GM21529 (cell line): ENCODE measurements at regions not wholly inside any gene's neighbourhood (a gene's known extent, or its start where the extent isn't known, plus 50 kb on each side); places are given as distances from the start of the nearest gene placed in this dataset.
"Not testable (repeated sequence)": the region's sequence is repeated elsewhere in the genome, so short reads cannot be mapped to it uniquely, and the experiment has no call there.

Experiments used
- ATAC-seq: cut with Tn5 transposase; IDR thresholded peaks from one replicate; pipeline ENCODE4 v1.9.1; 2021; ENCODE audit not compliant: unreplicated experiment

GRCh38 chr10:9299966-9300365 lies 1245.5 kb downstream of the GATA3 start:
- ATAC-seq, result no peak

DNA sequence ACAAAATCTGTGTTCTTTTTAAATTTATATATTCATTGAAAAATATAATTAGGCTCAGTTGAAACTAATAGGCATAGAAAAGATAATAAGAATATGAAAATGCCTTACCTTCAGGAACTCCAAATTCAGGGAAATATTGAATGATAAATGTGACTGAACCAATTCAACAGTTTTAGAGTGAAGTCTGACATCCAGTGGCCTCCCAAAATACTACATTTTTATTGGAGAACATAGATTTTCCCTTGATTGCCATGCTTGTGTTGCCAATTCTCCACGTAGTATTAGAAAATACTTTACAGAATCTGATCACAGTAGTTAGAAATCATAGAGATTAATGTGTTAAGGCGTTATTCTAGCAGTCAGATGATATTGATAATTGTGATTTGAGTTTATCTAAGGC lies 1246.7 kb downstream of the GATA3 start:
- no peak for ATAC-seq

DNA sequence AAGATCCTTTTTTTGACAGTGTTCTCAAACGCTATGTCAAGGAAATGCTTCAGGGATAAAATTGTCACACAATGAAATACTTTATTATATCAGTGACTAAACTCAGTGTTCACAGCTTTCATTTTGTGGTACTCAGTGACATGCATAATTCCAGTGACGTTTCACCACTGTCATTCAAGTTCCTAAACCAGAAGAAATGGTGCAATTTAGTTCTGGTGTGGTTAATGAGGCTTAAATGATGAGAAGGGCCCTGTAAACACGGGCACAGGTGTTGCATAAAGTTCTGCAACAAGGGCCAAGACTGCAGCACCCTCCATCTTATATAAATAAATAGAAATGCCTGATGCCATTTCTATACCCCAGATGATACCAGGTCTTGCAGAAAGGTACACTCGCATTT lies 1247.1 kb downstream of the GATA3 start:
- ATAC-seq, result no peak

- ATAC-seq, result peak; percentile 49
Observed at GRCh38 chr10:9302140-9302746, 1247.8 kb downstream of the GATA3 start.

DNA sequence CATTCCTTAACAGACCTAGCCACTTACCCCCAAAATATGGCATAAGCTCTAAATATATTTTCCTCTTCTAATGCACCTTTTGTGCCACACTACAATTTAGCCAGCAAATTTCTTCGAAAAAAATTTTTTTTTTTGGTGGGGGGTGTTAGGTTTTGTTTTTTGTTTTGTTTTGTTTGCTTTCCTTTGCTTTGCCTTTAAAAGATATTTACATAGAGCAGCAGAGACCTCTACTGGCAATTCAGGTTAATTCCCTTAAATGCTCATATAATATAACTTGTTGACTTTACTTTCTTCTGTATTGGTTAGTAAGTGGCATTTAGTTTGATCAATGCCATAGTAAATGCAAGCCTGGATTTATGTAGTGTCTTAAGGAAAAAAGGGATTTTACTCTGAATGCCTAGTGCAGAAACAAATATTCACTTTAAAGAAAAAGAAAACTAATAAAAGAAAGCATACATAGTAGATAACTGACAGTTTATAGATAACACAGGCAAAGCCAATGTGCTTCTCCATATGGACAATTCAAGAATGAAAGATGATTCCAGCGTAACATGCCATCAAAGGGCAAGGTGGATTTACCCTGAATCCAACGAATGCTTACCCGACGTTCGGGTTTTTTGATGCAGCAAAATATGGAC lies 1250.6 kb downstream of the GATA3 start:
- ATAC-seq, result peak; percentile 47

- ATAC-seq, result no peak
Observed at GRCh38 chr10:9311702-9312499, 1257.4 kb downstream of the GATA3 start.

DNA sequence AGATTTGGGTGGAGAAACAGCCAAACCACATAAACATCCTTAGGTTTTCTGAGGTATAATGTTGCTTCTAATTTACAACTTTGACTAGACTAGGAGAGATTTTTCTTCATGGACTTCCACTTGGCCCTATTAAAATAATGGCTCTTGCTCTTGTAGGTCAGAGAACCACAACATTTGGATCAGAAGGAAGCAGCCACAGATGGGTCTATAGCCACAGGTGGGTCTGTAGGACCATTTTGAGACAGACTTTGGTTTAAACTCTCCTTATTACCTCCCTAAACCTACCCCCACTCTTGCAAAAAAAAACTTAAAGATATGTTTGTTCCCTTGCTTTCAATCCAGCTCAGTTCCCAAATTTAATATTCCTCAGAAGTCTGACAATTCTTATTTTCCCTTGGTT lies 1260.8 kb downstream of the GATA3 start:
- ATAC-seq, result no peak

DNA sequence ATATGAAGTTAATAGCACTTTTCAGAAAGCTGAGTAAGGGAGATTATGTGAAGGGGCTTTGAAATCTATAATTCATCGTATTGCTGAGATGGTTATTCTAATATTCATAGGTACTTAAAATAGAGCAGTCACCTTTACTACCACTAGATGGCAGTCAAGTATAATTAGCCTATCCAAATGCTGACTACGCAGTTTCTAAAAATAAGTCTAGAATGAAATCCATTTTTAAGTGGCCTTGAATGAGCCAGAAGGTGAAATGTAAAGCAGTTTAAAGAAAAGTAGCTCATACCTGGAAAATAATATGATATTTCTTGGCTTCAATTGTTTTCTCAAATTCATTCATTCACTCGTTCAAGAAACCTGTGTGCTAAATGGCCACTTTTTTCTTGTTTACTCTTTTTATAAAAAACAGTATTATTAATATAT lies 1277.1 kb downstream of the GATA3 start:
- ATAC-seq, result peak; percentile 90

- no peak for ATAC-seq
Observed at GRCh38 chr10:9334270-9334669, 1279.8 kb downstream of the GATA3 start.

GRCh38 chr10:9339716-9340115 lies 1285.2 kb downstream of the GATA3 start:
- ATAC-seq, result no peak

- ATAC-seq, result no peak
Observed at GRCh38 chr10:9342885-9343570, 1288.5 kb downstream of the GATA3 start.

DNA sequence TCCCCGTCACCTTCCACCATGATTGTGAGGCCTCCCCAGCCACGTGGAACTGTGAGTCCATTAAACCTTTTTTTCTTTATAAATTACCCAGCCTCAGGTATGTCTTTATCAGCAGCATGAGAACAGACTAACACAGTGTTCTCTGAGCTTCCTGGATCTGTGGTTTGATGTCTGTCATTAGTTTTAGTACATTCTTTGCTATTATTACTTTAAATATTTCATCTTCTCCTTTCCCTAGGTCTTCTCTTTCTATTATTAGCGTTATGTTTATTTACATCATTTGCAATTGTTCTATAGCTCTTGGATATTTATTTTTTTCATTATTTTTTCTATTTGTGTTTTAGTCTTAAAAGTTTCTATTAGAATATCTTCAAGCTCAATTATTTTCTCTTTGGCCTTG lies 1293.4 kb downstream of the GATA3 start:
- not testable (repeated sequence) for ATAC-seq

- ATAC-seq, result no peak
Observed at GRCh38 chr10:9357471-9357870, 1303.0 kb downstream of the GATA3 start.

- no peak for ATAC-seq
Observed at GRCh38 chr10:9362721-9363120, 1308.2 kb downstream of the GATA3 start.

DNA sequence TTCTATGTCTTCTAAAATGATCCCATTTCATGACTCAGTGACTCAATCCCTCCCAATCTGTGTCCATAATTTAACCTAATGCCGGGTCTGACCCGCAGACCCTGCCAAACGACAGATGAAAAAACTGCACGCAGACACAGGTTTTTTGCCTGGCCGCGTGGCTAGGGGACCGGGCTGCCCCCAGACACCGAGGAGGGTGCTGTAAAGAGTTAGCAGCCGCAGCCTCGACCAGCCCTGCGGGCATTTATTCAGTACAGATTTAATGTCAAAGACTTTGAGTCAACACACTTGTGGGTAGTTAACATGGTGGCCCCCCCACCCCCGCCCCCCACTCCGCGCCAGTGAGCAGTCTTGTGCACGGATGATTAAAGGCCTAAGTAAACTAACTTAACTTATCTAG lies 1324.7 kb downstream of the GATA3 start:
- ATAC-seq, result no peak

GRCh38 chr10:9381733-9382532 lies 1327.4 kb downstream of the GATA3 start:
- ATAC-seq, result no peak

DNA sequence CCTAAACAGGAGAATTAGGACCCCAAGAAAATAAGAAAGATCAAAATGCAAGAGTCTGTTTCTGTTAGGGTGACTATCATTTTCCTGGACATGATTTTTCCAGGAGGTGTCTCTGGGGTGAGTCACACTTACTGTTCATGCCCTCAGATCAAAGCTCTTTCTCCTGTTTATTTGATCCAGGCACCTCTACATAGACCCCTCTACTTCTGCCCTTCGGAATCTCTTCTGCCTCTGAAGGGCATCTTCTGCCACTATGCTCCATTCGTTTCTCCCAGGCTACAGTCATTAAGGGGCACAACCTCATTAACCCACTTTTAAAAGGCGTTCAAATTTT lies 1328.0 kb downstream of the GATA3 start:
- no peak for ATAC-seq

DNA sequence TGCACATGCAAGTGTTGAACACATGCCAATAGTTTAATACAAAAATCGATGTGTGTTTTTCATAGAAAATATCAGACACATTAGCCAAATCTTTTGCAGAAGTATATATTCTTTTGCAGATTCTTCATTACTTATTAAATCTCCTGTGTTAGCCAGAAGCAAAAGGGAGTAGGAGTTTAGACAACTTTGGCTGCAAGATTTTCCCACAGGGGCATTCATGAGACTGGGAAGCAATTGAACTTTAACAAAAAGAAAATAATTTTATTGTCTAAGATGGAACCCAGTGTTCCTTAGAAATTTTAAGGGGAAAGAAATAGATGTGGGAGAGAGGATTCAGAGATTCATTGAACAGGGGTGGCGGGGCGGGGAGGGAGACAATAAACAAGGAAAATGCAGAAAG lies 1336.0 kb downstream of the GATA3 start:
- no peak for ATAC-seq

DNA sequence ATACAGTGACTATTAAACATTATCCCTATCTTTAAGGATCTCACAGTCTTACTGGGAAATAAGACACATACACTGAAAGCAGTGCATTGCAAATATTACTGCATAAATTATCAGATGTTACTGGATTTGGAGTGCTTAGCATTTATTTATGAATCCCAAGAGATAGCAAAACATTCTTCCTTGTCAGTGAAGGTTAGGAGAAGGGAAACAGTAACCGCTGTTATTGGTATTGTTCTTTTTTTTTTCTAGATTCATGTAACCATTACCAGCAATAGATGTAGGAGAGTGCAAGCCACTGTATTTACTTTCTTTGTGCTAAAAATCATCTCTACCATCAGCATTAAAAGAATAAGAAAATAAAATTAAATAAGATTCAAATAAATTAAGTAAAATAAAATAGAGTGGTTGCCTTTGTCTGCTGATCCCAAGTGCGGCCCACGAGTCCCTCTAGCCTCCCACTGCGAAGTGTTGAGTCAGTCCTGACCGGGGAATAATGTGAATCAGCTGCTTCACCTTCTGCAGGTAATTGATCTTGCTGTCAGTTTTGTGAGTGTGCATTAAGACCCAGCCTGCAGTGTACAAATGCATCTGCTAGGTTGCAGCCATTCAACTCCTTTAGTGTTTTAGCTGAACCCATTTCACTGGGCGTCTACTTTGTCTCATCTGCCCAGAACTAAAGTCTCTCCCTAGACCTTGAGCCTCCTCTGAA lies 1344.9 kb downstream of the GATA3 start:
- no peak for ATAC-seq

DNA sequence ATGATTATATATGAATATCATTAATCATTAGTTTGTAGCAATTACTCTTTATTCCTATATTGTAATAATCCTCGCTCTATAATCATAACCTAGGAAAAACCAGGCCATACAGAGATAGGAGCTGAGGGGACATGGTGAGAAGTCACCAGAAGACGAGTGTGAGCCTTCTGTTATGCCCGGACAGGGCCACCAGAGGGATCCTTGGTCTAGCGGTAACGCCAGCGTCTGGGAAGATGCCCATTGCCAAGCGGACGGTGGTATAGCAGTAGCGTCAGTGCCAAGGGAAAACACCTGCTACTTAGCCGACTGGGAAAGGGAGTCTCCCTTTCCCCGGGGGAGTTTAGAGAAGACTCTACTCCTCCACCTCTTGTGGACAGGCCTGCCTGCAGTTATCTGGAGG lies 1347.6 kb downstream of the GATA3 start:
- ATAC-seq, result not testable (repeated sequence)
